ENCODE measurements at regions not wholly inside any gene's neighbourhood (a gene's known extent, or its start where the extent isn't known, plus 50 kb on each side); places are given as distances from the start of the nearest gene placed in this dataset.

DNA sequence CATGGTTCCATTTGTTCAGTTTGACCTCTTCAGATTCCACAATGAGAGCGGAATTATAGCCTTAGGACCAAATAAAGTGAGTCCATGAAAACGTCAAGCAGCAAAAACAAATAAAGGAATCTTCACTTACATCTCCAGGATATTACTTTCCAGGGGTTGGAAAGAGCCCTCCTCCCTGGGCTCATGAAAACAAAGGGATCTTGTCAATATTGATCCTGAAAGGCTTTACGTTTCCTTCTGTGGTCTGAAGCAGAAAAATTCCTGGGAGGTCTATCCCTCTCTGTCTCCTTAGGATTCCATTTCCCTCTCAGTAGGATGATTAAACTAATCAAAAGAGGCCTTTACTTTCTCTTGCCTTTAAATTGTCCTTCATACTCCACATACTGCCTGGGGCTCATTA lies 293.5 kb downstream of the GPAM start:
- TF ChIP-seq, protein P1, sequence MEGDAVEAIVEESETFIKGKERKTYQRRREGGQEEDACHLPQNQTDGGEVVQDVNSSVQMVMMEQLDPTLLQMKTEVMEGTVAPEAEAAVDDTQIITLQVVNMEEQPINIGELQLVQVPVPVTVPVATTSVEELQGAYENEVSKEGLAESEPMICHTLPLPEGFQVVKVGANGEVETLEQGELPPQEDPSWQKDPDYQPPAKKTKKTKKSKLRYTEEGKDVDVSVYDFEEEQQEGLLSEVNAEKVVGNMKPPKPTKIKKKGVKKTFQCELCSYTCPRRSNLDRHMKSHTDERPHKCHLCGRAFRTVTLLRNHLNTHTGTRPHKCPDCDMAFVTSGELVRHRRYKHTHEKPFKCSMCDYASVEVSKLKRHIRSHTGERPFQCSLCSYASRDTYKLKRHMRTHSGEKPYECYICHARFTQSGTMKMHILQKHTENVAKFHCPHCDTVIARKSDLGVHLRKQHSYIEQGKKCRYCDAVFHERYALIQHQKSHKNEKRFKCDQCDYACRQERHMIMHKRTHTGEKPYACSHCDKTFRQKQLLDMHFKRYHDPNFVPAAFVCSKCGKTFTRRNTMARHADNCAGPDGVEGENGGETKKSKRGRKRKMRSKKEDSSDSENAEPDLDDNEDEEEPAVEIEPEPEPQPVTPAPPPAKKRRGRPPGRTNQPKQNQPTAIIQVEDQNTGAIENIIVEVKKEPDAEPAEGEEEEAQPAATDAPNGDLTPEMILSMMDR (conservative IDR thresholded peaks at IDR 0.05), result no peak
- no peak for TF ChIP-seq EZH2 (IDR thresholded peaks at IDR 0.05; ENCODE audit: low read depth)
